ENCODE measurements at regions not wholly inside any gene's neighbourhood (a gene's known extent, or its start where the extent isn't known, plus 50 kb on each side); places are given as distances from the start of the nearest gene placed in this dataset.
"Not testable (repeated sequence)": the region's sequence is repeated elsewhere in the genome, so short reads cannot be mapped to it uniquely, and the experiment has no call there.

- DNase-seq (ENCODE audit: extremely low spot score, unreplicated experiment) = no peak
- peaks cover 4% of the 10 kb centered on the region for H3K4me1 Mint-ChIP-seq (ENCODE audit: unreplicated experiment)
- no peaks in the 10 kb centered on the region for H3K9me3 Mint-ChIP-seq
- H3K27ac Mint-ChIP-seq = no peak overlapping the region
- TF ChIP-seq, protein P1, sequence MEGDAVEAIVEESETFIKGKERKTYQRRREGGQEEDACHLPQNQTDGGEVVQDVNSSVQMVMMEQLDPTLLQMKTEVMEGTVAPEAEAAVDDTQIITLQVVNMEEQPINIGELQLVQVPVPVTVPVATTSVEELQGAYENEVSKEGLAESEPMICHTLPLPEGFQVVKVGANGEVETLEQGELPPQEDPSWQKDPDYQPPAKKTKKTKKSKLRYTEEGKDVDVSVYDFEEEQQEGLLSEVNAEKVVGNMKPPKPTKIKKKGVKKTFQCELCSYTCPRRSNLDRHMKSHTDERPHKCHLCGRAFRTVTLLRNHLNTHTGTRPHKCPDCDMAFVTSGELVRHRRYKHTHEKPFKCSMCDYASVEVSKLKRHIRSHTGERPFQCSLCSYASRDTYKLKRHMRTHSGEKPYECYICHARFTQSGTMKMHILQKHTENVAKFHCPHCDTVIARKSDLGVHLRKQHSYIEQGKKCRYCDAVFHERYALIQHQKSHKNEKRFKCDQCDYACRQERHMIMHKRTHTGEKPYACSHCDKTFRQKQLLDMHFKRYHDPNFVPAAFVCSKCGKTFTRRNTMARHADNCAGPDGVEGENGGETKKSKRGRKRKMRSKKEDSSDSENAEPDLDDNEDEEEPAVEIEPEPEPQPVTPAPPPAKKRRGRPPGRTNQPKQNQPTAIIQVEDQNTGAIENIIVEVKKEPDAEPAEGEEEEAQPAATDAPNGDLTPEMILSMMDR (conservative IDR thresholded peaks at IDR 0.05) = no peak
- no peaks in the 10 kb centered on the region for H3K36me3 Mint-ChIP-seq
- H3K4me3 Mint-ChIP-seq = no peak overlapping the region
- H3K27me3 Mint-ChIP-seq = no peaks in the 10 kb centered on the region
These were observed 498.3 kb downstream of the TMEM135 start for GRCh38 chr11:87536016-87536415.

GRCh38 chr11:87535513-87535912, 497.8 kb downstream of the TMEM135 start:
- no peaks in the 10 kb centered on the region for H3K27me3 Mint-ChIP-seq
- H3K4me3 Mint-ChIP-seq = no peak overlapping the region
- TF ChIP-seq, protein P1 (conservative IDR thresholded peaks at IDR 0.05) = no peak
- peaks cover 6% of the 10 kb centered on the region for H3K4me1 Mint-ChIP-seq (ENCODE audit: unreplicated experiment)
- no peaks in the 10 kb centered on the region for H3K36me3 Mint-ChIP-seq
- no peak for DNase-seq (ENCODE audit: extremely low spot score, unreplicated experiment)
- H3K9me3 Mint-ChIP-seq = no peaks in the 10 kb centered on the region
- H3K27ac Mint-ChIP-seq = no peak overlapping the region

- not testable (repeated sequence) for H3K4me1 Mint-ChIP-seq (ENCODE audit: unreplicated experiment); H3K4me3 Mint-ChIP-seq; H3K9me3 Mint-ChIP-seq; DNase-seq (ENCODE audit: extremely low spot score, unreplicated experiment); H3K36me3 Mint-ChIP-seq; H3K27me3 Mint-ChIP-seq; H3K27ac Mint-ChIP-seq
These were observed 494.1 kb downstream of the TMEM135 start for GRCh38 chr11:87531835-87532234.

DNA sequence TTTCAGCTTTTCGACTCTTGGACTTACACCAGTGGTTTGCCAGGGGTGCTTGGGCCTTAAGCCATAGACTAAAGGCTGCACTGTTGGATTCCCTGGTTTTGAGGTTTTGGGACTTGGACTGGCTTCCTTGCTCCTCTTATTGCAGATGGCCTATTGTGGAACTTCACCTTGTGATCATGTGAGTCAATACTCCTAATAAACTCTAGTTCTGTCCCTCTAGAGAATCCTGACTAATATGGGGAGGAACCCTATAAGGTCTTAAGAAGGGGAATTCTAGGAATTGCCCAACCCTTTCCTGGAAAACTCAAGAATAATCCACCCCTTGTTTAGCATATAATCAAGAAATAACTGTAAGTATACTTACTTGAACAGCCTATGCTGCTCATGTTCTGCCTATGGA, 491.8 kb downstream of the TMEM135 start:
- no peak overlapping the region for H3K27ac Mint-ChIP-seq
- H3K27me3 Mint-ChIP-seq = no peaks in the 10 kb centered on the region
- DNase-seq (ENCODE audit: extremely low spot score, unreplicated experiment) = no peak
- no peak overlapping the region for H3K4me3 Mint-ChIP-seq
- peaks cover 4% of the 10 kb centered on the region for H3K9me3 Mint-ChIP-seq
- TF ChIP-seq, protein P1 (conservative IDR thresholded peaks at IDR 0.05) = no peak
- peaks cover 7% of the 10 kb centered on the region for H3K4me1 Mint-ChIP-seq (ENCODE audit: unreplicated experiment)
- H3K36me3 Mint-ChIP-seq = no peaks in the 10 kb centered on the region

DNA sequence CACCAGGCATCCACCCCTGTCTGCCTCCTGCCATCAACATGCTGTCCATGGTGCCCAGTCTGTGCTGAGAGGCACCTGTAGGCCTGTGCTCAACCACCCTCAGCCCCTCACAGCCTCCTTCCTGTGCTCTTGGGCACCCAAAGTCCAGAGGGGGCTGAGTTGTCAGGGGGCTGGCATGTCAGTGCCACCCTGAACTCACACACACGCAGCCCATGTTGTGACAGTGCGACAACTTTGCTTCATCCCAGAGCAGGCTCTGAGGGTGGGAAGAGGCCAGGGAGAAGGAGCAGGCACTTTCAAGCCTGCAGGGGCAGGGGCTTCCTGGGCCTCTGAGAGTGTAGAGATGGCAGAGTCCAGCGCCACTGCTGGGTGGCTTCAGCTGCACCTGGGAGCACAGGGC, 491.0 kb downstream of the TMEM135 start:
- Mint-ChIP-seq H3K27me3 (no peaks in the 10 kb centered on the region), H3K4me3 (no peak overlapping the region), H3K36me3 (no peaks in the 10 kb centered on the region), H3K4me1 (ENCODE audit: unreplicated experiment) (peaks cover 7% of the 10 kb centered on the region), H3K9me3 (peaks cover 11% of the 10 kb centered on the region), H3K27ac (no peak overlapping the region)
- TF ChIP-seq, protein P1 (conservative IDR thresholded peaks at IDR 0.05) = no peak
- DNase-seq (ENCODE audit: extremely low spot score, unreplicated experiment) = no peak

DNA sequence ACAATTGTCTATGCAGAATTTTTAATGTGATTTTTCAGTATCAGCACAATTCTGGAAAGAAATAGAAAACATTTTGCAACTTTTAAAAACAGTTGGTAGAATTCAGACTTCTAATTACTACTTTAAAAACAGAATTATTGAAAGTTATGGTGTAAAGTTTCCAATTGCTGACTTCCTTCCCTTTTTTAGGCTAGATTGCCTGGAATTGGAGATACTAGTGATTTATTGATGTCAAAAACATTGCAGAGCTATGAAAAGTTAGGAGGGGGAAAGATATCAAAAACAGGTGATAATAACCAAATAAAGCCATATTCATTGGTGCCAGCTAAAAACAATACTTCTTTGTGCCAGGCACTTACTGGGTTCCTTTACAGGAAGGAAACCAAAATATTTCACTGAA, 485.5 kb downstream of the TMEM135 start:
- TF ChIP-seq, protein P1 (conservative IDR thresholded peaks at IDR 0.05) = no peak
- no peaks in the 10 kb centered on the region for H3K27me3 Mint-ChIP-seq
- no peak overlapping the region for H3K4me3 Mint-ChIP-seq
- H3K4me1 Mint-ChIP-seq (ENCODE audit: unreplicated experiment) = no peaks in the 10 kb centered on the region
- peaks cover 4% of the 10 kb centered on the region for H3K36me3 Mint-ChIP-seq
- DNase-seq (ENCODE audit: extremely low spot score, unreplicated experiment) = no peak
- H3K9me3 Mint-ChIP-seq = peaks cover 11% of the 10 kb centered on the region
- no peak overlapping the region for H3K27ac Mint-ChIP-seq
